GM12878 (cell line): ENCODE measurements at regions not wholly inside any gene's neighbourhood (a gene's known extent, or its start where the extent isn't known, plus 50 kb on each side); places are given as distances from the start of the nearest gene placed in this dataset.

Experiments used
- BCL11A ChIP-seq: IDR thresholded peaks from 2 replicates; pipeline ENCODE4 v1.6.1; 2011; ENCODE audit warnings: low read depth, low read length
- EGR1 ChIP-seq, 2 experiments: IDR thresholded peaks; 1 replicate in 1 of 2; 2 replicates in 1 of 2; pipeline ENCODE4 v1.6.1; 2011 to 2012; ENCODE audit warnings: low read depth in 2 of 2, low read length in 2 of 2, borderline replicate concordance in 1 of 2, mild to moderate bottlenecking in 1 of 2, moderate library complexity in 1 of 2
- EZH2 ChIP-seq: IDR thresholded peaks from 2 replicates; pipeline ENCODE4 v1.6.1; 2012; ENCODE audit warnings: low read depth, mild to moderate bottlenecking, control low read depth, inconsistent platforms, low read length, borderline replicate concordance; ENCODE audit not compliant: control insufficient read depth
- FOXM1 ChIP-seq: IDR thresholded peaks from 2 replicates; pipeline ENCODE4 v1.6.1; 2012; ENCODE audit warnings: low read depth, mild to moderate bottlenecking, inconsistent platforms, low read length, moderate library complexity
- HDAC2 ChIP-seq: fragments of 200-600 bp; sonication (generic); IDR thresholded peaks from 2 replicates; pipeline ENCODE4 v1.6.1; 2017
- HDAC6 ChIP-seq: fragments of 200-600 bp; sonication (generic); IDR thresholded peaks from one replicate; pipeline ENCODE4 v1.8.0; 2017; ENCODE audit warnings: antibody characterized with exemption; ENCODE audit not compliant: unreplicated experiment
- LARP7 ChIP-seq: fragments of 450-650 bp; IDR thresholded peaks from 2 replicates; pipeline ENCODE4 v1.6.1; 2017; ENCODE audit warnings: mild to moderate bottlenecking
- NBN ChIP-seq: fragments of 450-650 bp; IDR thresholded peaks from 2 replicates; pipeline ENCODE4 v1.6.1; 2016
- RCOR1 ChIP-seq: conservative IDR thresholded peaks from 2 replicates; pipeline ENCODE4 v1.6.1; 2012; ENCODE audit warnings: low read depth, low read length, improper control_type of control experiment
- SUZ12 ChIP-seq: fragments of 200-600 bp; sonication (generic); IDR thresholded peaks from one replicate; pipeline ENCODE4 v1.6.1; 2018; ENCODE audit warnings: antibody characterized with exemption, mild to moderate bottlenecking; ENCODE audit not compliant: unreplicated experiment
- TCF7 ChIP-seq: IDR thresholded peaks from 2 replicates; pipeline ENCODE4 v1.6.1; 2014; ENCODE audit warnings: antibody characterized with exemption, borderline replicate concordance
- TF ChIP-seq, protein P1 (sequence below): IDR thresholded peaks from 2 replicates; pipeline ENCODE4 v1.6.1; 2011; ENCODE audit warnings: mild to moderate bottlenecking, low read depth, low read length, moderate library complexity; ENCODE audit not compliant: insufficient replicate concordance
- TF ChIP-seq, protein P2 (sequence below): fragments of 450-650 bp; IDR thresholded peaks from 2 replicates; pipeline ENCODE4 v1.6.1; 2014; ENCODE audit warnings: mild to moderate bottlenecking
- TF ChIP-seq, protein P3 (sequence below), 3 experiments: IDR thresholded peaks in 2 of 3; conservative IDR thresholded peaks in 1 of 3; 2 replicates each; pipeline ENCODE4 v1.5.1; 2011; ENCODE audit warnings: low read depth in 3 of 3, low read length in 3 of 3, mild to moderate bottlenecking in 3 of 3, control low read depth in 2 of 3, moderate library complexity in 2 of 3, inconsistent platforms in 1 of 3, mixed read lengths in 1 of 3; ENCODE audit not compliant: control insufficient read depth in 2 of 3, insufficient read depth in 1 of 3; ENCODE audit errors: extremely low read depth in 1 of 3

DNA sequence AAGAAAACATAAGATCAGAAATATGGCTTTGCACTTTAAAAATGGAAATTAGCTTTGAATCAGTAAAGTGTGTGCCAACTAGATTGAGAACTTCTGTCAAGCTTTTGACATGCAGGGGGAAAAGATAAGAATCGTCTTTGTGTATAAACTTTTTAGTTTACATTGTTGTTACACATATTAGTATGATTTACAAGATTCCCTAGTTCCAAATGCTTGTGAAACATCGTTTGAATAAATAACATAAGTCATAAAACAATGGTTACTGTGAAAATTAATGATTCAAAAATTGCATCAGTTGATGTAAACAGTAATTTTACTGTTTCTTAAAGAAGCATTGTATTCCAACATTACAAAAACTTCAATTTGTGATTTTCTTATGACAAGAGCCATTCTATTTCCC lies 207.6 kb upstream of the MTPN start:
- TF ChIP-seq RCOR1 (no peak), HDAC2 (no peak), EGR1 (IDR thresholded peaks at IDR 0.05; ENCODE audit: borderline replicate concordance in 1 of 2, low read depth in 2 of 2, low read length in 2 of 2) (no peak), SUZ12 (no peak), HDAC6 (no peak), BCL11A (no peak), LARP7 (no peak), TCF7 (no peak), EZH2 (no peak), FOXM1 (no peak), NBN (no peak)
- TF ChIP-seq, protein P1, sequence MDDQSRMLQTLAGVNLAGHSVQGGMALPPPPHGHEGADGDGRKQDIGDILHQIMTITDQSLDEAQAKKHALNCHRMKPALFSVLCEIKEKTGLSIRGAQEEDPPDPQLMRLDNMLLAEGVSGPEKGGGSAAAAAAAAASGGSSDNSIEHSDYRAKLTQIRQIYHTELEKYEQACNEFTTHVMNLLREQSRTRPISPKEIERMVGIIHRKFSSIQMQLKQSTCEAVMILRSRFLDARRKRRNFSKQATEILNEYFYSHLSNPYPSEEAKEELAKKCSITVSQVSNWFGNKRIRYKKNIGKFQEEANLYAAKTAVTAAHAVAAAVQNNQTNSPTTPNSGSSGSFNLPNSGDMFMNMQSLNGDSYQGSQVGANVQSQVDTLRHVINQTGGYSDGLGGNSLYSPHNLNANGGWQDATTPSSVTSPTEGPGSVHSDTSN, result no peak
- TF ChIP-seq, protein P2, sequence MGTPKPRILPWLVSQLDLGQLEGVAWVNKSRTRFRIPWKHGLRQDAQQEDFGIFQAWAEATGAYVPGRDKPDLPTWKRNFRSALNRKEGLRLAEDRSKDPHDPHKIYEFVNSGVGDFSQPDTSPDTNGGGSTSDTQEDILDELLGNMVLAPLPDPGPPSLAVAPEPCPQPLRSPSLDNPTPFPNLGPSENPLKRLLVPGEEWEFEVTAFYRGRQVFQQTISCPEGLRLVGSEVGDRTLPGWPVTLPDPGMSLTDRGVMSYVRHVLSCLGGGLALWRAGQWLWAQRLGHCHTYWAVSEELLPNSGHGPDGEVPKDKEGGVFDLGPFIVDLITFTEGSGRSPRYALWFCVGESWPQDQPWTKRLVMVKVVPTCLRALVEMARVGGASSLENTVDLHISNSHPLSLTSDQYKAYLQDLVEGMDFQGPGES, result no peak
- TF ChIP-seq, protein P3, sequence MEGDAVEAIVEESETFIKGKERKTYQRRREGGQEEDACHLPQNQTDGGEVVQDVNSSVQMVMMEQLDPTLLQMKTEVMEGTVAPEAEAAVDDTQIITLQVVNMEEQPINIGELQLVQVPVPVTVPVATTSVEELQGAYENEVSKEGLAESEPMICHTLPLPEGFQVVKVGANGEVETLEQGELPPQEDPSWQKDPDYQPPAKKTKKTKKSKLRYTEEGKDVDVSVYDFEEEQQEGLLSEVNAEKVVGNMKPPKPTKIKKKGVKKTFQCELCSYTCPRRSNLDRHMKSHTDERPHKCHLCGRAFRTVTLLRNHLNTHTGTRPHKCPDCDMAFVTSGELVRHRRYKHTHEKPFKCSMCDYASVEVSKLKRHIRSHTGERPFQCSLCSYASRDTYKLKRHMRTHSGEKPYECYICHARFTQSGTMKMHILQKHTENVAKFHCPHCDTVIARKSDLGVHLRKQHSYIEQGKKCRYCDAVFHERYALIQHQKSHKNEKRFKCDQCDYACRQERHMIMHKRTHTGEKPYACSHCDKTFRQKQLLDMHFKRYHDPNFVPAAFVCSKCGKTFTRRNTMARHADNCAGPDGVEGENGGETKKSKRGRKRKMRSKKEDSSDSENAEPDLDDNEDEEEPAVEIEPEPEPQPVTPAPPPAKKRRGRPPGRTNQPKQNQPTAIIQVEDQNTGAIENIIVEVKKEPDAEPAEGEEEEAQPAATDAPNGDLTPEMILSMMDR (IDR thresholded peaks at IDR 0.05 in 2 of 3, conservative IDR thresholded peaks at IDR 0.05 in 1 of 3; ENCODE audit: control insufficient read depth in 2 of 3, extremely low read depth in 1 of 3, insufficient read depth in 1 of 3, low read depth in 3 of 3, low read length in 3 of 3), result no peak
